Peyer's patch (tissue), 4 donors: ENCODE measurements at regions not wholly inside any gene's neighbourhood (a gene's known extent, or its start where the extent isn't known, plus 50 kb on each side); places are given as distances from the start of the nearest gene placed in this dataset.

ENCODE experiments used
- DNase-seq, 3 donors: peaks; one replicate each; pipeline ENCODE4 v3.0.0-alpha.2; 2017 to 2019
- H3K27ac ChIP-seq, 4 donors: fragments of 200-600 bp; sonication (generic); one replicate each; pipeline ENCODE4 v1.5.1; 2016 to 2019
- H3K27me3 ChIP-seq, 2 donors: fragments of 200-600 bp; sonication (generic); one replicate each; pipeline ENCODE4 v1.5.1; 2019
- H3K36me3 ChIP-seq, 3 donors: fragments of 200-600 bp; sonication (generic); one replicate each; pipeline ENCODE4 v1.5.1; 2016 to 2019
- H3K4me1 ChIP-seq, 4 donors: fragments of 200-600 bp; sonication (generic); one replicate each; pipeline ENCODE4 v1.5.1; 2016 to 2019
- H3K4me3 ChIP-seq, 4 donors: fragments of 200-600 bp; sonication (generic); 1 replicate in 3 of 4; 2 replicates in 1 of 4; pipeline ENCODE4 v1.5.1; 2016 to 2019; ENCODE audit warnings: mild to moderate bottlenecking in 1 of 4
- H3K9me3 ChIP-seq, 4 donors: fragments of 200-600 bp; sonication (generic); one replicate each; pipeline ENCODE4 v1.5.1; 2016 to 2019; ENCODE audit warnings: mild to moderate bottlenecking in 1 of 4
- POLR2A ChIP-seq, 2 donors: fragments of 450-650 bp; IDR thresholded peaks; one replicate each; pipeline ENCODE4 v1.5.1; 2017; ENCODE audit warnings: antibody characterized with exemption in 2 of 2, mild to moderate bottlenecking in 2 of 2, moderate library complexity in 2 of 2
- TF ChIP-seq, protein P1 (sequence below), 6 experiments: fragments of 450-650 bp in 4 of 6; fragments of 200-600 bp in 2 of 6; sonication (generic) in 1 of 6; IDR thresholded peaks; one replicate each; pipeline ENCODE4 v1.5.1; 2017 to 2019; ENCODE audit warnings: antibody characterized with exemption in 6 of 6, mild to moderate bottlenecking in 3 of 6, moderate library complexity in 1 of 6

- TF ChIP-seq, protein P1, sequence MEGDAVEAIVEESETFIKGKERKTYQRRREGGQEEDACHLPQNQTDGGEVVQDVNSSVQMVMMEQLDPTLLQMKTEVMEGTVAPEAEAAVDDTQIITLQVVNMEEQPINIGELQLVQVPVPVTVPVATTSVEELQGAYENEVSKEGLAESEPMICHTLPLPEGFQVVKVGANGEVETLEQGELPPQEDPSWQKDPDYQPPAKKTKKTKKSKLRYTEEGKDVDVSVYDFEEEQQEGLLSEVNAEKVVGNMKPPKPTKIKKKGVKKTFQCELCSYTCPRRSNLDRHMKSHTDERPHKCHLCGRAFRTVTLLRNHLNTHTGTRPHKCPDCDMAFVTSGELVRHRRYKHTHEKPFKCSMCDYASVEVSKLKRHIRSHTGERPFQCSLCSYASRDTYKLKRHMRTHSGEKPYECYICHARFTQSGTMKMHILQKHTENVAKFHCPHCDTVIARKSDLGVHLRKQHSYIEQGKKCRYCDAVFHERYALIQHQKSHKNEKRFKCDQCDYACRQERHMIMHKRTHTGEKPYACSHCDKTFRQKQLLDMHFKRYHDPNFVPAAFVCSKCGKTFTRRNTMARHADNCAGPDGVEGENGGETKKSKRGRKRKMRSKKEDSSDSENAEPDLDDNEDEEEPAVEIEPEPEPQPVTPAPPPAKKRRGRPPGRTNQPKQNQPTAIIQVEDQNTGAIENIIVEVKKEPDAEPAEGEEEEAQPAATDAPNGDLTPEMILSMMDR (IDR thresholded peaks at IDR 0.05): no peak
- no peak for TF ChIP-seq POLR2A (IDR thresholded peaks at IDR 0.05)
- no peak overlapping the region for H3K4me3 ChIP-seq
- H3K36me3 ChIP-seq: no peaks in the 10 kb centered on the region
- H3K4me1 ChIP-seq: no peaks in the 10 kb centered on the region
- H3K27me3 ChIP-seq: no peaks in the 10 kb centered on the region
- H3K9me3 ChIP-seq: peaks cover 0 to 23% (median 4%) of the 10 kb centered on the region in 4 donors
- no peak for DNase-seq
- no peak overlapping the region for H3K27ac ChIP-seq
Observed at GRCh38 chr16:35689764-35690163, 2230.4 kb downstream of the TP53TG3F start.

DNA sequence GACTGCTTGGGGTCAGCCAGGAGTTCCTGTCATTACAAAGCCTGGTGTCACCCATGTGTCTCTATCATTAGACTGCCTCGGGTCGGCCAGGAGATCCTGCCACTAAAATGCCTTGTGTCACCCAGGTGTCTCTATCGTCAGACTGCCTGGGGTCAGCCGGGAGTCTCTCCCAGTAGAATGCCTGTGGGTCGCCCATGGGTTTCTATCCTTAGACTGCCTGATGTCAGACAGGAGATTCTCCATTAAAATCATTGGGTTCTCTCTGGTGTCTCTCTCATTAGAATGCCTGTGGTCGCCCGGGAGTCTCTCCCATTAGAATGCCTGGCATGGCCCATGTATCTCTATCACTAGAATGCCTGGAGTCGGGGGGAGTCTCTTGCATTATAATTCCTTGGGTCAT is 2231.0 kb downstream of the TP53TG3F start:
- H3K27me3 ChIP-seq: no peaks in the 10 kb centered on the region
- no peak overlapping the region for H3K27ac ChIP-seq
- no peaks in the 10 kb centered on the region for H3K4me1 ChIP-seq
- TF ChIP-seq, protein P1 (IDR thresholded peaks at IDR 0.05): no peak
- no peak for TF ChIP-seq POLR2A (IDR thresholded peaks at IDR 0.05)
- peaks cover 0 to 23% (median 4%) of the 10 kb centered on the region in 4 donors for H3K9me3 ChIP-seq
- DNase-seq: no peak
- no peaks in the 10 kb centered on the region for H3K36me3 ChIP-seq
- no peak overlapping the region for H3K4me3 ChIP-seq

- DNase-seq: no peak
- H3K4me3 ChIP-seq: no peak overlapping the region
- no peak for TF ChIP-seq POLR2A (IDR thresholded peaks at IDR 0.05)
- TF ChIP-seq, protein P1 (IDR thresholded peaks at IDR 0.05): no peak
- no peaks in the 10 kb centered on the region for H3K27me3 ChIP-seq
- H3K36me3 ChIP-seq: no peaks in the 10 kb centered on the region
- H3K9me3 ChIP-seq: peaks cover 0 to 17% (median 4%) of the 10 kb centered on the region in 4 donors
- no peak overlapping the region for H3K27ac ChIP-seq
- no peaks in the 10 kb centered on the region for H3K4me1 ChIP-seq
Observed at GRCh38 chr16:35691057-35691456, 2231.6 kb downstream of the TP53TG3F start.

GRCh38 chr16:35692824-35693223 is 2233.4 kb downstream of the TP53TG3F start:
- no peak for DNase-seq
- Histone ChIP-seq H3K9me3 (peaks cover 0 to 9% (median 4%) of the 10 kb centered on the region in 4 donors), H3K4me3 (no peak overlapping the region), H3K27ac (no peak overlapping the region), H3K4me1 (no peaks in the 10 kb centered on the region), H3K36me3 (no peaks in the 10 kb centered on the region), H3K27me3 (no peaks in the 10 kb centered on the region)
- TF ChIP-seq, protein P1 (IDR thresholded peaks at IDR 0.05): no peak
- TF ChIP-seq POLR2A (IDR thresholded peaks at IDR 0.05): no peak

DNA sequence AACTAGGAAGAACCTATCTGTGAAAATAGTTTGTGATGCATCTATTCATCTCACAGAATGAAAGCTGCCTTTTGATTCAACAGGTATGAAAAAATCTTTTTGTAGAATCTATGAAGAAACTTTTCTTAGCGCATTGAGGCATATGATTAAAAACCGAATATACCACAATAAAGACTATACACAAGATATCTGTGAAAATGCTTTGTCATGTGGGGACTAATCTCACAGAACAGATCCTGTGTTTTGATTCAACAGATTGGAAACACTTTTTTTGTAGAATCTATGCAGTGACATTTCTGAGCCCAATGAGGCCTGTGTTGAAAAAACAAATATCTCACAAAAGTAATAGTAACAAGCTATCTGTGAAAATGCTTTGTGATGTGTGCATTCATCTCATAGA is 2247.5 kb downstream of the TP53TG3F start:
- no peak overlapping the region for H3K27ac ChIP-seq
- no peak for DNase-seq
- H3K36me3 ChIP-seq: no peaks in the 10 kb centered on the region
- TF ChIP-seq, protein P1 (IDR thresholded peaks at IDR 0.05): no peak
- TF ChIP-seq POLR2A (IDR thresholded peaks at IDR 0.05): no peak
- no peaks in the 10 kb centered on the region for H3K4me1 ChIP-seq
- no peak overlapping the region for H3K4me3 ChIP-seq
- H3K9me3 ChIP-seq: peaks cover 0 to 5% (median 0%) of the 10 kb centered on the region in 4 donors
- no peaks in the 10 kb centered on the region for H3K27me3 ChIP-seq

DNA sequence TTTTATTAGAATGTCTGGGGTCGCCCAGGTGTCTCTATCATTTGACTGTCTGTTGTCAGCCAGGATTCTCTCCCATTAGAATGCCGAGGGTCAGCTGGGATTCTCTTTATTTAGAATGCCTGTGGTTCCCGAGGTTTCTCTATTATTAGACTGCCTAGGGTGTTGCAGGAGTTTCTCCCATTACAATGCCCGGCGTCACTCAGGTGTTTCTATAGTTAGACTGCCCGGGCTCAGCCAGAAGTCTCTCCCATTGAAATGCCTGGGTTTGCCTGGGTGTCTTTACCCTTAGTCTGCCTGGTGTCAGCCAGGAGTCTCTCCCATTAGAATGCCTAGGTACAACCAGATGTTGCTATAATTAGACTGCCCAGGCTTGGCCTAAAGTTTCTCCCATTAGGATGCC is 2252.0 kb downstream of the TP53TG3F start:
- no peaks in the 10 kb centered on the region for H3K27me3 ChIP-seq
- no peak overlapping the region for H3K4me3 ChIP-seq
- TF ChIP-seq, protein P1 (IDR thresholded peaks at IDR 0.05): no peak
- no peak for TF ChIP-seq POLR2A (IDR thresholded peaks at IDR 0.05)
- peak in 1 of 3 donors; percentile 14 for DNase-seq
- H3K4me1 ChIP-seq: no peaks in the 10 kb centered on the region
- peaks cover 0 to 21% (median 5%) of the 10 kb centered on the region in 4 donors for H3K9me3 ChIP-seq
- H3K27ac ChIP-seq: no peak overlapping the region
- no peaks in the 10 kb centered on the region for H3K36me3 ChIP-seq
